ENCODE measurements at regions not wholly inside any gene's neighbourhood (a gene's known extent, or its start where the extent isn't known, plus 50 kb on each side); places are given as distances from the start of the nearest gene placed in this dataset.

DNA sequence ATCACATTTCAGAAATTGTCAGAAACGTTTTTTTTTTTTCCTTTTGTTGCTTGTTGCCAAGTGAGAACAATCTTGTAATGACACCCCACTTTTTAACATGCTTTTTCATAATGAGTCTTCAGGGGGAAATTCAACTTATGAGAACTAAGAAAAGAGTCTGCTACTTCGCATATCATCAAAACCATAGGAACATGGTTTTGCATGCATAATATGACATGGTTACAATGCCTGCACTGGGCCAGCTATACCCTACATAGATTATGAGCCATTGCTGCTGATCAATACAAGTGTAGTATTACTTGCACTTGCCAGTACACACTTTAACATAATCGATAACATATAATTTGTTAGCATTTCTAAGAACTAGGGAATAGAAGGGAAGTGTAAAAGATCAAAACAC is 191.0 kb upstream of the NBEA start:
- DNase-seq (ENCODE audit: low read depth), result no peak

DNA sequence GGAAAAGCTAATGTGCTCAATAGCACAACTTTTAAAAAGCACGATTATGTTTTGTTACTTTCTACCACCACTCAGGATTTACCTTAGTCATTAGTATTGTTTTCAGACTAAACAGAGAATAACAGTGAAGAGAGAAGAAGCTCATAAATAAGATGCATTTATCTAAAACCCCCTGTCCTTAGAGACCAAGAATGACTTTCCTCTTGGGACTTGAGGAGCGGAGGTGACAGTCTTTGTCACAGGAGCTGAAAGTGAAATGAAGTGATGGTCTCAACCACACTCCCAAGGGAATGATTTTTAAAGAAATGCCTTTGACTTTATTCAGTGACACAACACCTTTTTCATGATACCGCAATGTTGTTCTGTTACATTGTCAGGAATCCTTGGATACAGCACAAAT is 190.6 kb upstream of the NBEA start:
- DNase-seq (ENCODE audit: low read depth), result no peak

DNA sequence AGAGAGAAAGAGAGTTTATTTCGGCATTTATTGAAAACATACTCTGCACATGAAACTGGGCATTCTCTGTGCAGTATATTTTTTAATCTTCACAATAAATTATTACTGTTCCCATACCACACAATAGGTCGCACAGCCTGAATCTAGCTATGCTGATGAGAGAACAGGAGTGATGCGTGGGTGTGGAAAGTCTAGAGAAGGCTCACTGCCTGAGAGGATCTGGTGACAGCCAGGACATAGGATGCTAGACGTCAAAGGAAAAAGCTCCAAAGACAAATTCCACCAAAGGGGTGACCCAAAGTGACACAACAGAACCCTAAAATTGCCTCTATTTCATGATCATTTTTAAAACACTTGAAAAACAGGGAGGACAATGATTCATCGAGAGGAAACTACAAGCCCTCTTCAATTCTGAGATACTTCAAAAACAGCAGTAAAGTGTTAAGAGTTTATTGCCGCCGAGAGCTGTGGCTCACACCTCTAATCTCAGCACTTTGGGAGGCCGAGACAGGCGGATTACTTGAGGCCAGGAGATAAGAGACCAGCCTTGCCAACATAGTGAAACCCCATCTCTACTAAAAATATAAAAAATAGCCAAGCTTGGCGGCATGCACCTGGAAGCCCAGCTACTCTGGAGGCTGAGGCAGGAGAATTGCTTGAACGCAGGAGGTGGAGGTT is 189.6 kb upstream of the NBEA start:
- no peak for DNase-seq (ENCODE audit: low read depth)

DNA sequence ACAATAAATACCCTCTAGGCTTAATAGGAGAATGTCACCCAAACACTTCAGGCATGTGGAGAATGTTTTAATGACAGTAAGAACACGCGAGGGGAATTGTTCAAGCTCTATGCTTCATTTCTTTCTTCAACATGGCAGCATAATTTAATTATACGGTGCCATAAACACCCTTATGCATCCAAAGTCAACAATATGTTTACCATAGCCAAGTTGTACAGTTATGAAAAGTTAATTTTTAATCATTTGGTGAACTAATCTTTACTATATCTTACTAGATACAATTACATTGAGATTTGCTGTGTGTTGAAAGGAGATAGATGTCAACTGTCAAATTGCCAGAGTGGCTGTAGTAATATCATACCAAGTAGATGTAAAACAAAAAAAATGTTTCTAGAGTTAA is 185.9 kb upstream of the NBEA start:
- DNase-seq (ENCODE audit: low read depth), result no peak

DNA sequence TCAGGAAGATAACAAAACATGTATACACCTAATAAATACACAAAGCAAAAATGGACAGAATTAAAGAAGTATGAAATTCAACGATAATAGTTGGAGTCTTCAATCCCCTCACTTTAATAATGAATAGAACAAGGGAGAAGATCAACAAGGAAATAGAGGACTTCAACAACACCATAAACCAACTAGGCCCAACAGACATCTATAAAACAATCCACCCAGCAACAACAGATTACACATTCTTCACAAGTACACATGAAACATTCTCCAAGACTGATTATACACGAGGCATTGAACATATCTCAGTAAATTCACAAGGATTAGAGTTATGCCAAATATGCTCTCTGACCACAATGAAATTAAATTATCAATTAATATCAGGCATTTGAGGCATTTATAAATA is 185.5 kb upstream of the NBEA start:
- DNase-seq (ENCODE audit: low read depth), result no peak

DNA sequence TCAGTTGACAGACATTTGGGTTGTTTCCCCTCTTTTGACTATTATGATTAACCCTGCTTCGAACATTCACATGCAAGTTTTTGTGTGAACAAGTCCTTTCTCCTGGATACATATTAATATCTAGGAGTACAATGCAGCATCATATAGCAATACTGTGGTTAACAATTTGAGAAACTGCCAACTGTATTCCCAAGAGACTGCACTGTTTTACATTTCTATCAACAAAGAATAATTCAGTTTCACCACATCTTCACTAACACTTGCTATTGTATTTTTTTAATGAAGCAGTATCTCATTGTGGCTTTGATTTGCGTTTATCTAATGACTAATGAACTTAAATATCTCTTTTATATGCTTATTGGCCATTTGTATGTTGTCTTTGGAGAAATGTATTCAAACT is 184.6 kb upstream of the NBEA start:
- no peak for DNase-seq (ENCODE audit: low read depth)

DNA sequence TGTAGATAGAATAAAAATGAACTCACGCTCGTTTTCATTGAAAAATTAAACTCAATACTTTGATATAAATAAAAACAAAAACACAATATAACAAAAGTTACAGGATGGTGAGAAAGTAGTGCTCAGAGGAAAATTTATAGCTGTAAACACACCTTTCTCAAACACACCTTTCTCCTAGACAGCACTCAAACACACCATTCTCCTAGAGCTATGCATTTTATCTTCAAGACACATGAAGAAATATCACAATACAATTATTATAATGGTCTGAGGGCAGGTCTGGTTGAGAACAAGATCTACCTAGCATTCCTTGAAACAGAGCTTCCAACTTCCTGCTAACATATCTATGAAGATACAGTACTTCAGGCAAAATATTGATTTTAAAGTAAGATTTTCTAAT is 183.4 kb upstream of the NBEA start:
- no peak for DNase-seq (ENCODE audit: low read depth)

DNA sequence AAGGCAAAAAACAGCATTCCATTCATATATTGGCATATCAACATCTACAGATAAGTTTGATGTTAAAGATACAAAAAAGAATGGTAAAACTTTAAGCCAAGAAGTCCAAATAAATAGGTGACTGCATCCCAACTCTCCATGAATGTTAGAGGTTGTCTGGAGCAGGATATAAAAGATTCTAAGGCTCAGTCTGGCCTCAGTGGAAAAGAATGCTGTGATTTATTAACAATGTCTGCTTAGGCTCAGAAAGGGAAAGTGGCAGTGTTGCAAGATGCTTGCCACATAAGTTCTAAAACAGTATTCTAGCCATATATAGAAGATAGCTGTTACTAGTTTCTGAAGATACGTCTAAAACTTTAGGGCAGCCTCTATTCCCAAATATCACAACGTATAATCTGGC is 179.8 kb upstream of the NBEA start:
- no peak for DNase-seq (ENCODE audit: low read depth)

DNA sequence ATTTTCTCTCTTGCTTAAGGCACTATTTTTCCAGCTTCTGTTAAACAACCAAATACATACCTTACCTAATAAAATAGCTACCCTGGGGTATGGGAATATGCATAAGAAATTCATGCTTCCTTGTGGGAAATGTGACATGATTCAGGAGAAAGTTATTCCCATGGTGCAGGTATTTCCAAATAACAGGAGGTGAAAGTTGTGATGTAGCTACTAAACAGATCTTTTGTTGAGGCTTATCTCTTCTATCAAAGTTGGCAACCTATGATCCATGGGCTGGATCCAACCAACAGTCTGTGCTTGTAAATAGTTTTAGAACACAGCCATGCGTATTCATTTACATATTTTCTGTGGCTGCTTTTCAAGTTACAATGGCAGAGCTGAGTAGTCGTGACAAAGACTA is 177.8 kb upstream of the NBEA start:
- no peak for DNase-seq (ENCODE audit: low read depth)

DNA sequence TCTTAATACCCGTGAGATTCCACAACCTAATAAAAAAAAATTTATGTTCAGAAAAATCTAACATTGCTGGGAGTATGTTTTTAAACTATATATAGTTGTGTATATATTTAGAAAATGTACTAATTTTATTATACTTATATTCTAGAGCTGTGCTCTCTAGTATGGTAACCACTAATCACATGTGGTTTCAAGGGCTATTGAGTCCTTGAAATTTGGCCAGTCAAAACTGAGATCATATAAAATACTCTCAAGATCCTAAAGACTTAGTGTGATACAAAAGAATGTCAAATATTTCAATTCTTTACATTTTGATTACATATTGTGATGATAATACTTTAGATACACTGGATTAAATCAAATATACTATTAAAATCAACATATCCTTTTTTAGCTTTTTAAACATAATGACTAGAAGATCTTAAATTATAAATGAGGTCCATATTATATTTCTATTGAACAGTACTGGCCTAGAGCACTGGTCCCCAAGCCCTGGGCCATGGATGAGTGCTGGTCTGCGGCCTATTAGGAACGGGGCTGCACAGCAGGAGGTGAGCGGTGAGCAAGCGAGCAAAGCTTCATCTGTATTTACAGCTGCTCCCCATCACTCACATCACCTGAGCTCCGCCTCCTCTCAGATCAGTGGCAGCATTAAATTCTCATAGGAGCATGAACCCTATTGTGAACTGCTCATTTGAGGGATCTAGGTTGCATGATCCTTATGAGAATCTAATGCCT is 176.5 kb upstream of the NBEA start:
- DNase-seq (ENCODE audit: low read depth), result no peak

DNA sequence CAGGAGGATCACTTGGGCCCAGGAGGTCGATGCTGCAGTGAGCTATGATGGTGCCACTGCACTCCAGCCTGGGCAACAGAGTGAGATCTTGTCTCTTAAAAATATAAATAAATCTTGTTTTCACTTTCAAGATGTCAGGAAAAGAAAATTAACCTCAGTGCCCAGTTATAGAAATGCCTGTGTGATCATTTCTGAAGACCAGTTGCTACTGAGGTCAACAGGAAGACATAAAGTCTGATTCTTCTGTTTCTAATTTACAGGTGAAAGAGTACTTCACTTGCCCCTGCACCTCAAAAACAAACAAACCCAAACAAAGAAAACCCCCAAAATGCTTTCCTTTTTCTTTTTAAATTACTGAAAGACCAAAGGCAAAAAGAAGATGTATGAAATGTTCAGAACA is 174.3 kb upstream of the NBEA start:
- no peak for DNase-seq (ENCODE audit: low read depth)

DNA sequence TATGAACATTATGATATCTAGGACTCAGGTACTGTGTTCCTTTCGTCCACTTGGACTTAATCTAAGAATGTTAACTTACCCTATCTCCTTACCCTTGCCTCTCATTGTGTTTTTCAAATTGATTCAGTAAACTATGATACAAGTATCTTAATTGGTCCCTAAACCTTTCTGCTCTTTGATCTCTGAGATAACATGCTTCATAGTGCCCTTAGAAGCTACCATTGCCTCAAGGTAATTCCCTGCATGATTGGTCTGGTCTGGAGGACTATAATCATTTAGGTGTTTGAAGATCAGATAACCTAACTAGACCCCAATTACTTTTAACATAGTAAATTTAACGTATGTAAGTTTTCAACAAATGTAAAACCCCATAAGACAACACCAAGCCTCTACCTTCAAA is 169.9 kb upstream of the NBEA start:
- no peak for DNase-seq (ENCODE audit: low read depth)

DNA sequence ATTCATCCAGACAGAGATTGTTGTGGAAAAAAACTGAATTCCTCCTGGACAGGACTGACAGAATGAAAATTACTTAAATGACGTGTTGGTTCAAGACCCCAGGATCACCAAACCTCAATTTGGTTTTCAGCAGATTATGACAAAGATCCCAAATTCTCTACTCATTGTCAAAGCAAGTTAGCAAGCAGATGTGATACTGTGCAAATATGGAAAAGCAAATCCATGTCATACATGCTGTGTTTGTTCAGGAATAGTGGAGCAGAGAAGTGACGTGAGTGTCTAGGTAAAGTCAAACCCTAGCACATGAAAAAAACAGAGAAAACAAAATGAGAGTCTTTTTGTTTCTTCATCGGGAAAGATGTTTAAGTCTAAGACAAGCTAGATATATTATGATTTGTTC is 169.2 kb upstream of the NBEA start:
- DNase-seq (ENCODE audit: low read depth), result no peak

DNA sequence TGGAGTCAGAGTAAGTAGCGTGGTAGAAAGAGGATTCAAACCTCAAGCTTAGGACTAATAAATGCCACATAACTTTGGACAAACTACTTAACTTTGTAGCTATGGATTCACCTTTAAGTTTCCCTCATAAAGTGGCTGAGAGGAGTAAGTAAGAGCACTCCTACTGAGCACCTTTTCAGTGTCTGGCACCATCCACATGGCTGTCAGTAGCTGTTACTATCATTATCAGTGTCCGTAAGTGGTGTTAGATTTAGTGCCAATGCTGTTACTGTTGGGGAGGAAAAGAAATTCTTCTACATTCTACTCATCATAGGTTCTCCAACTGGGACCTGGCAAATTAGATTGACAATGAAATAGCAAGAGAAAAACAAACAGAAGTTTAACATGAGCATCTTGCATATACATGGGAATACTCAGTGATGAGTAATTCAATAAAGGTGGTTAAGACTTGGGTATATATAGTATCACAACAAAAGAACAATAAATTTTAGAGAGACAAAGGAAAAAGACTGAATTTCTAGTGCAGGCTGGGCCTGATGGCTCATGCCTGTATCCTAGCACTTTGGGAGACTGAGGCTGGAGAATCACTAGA is 165.6 kb upstream of the NBEA start:
- DNase-seq (ENCODE audit: low read depth), result no peak

DNA sequence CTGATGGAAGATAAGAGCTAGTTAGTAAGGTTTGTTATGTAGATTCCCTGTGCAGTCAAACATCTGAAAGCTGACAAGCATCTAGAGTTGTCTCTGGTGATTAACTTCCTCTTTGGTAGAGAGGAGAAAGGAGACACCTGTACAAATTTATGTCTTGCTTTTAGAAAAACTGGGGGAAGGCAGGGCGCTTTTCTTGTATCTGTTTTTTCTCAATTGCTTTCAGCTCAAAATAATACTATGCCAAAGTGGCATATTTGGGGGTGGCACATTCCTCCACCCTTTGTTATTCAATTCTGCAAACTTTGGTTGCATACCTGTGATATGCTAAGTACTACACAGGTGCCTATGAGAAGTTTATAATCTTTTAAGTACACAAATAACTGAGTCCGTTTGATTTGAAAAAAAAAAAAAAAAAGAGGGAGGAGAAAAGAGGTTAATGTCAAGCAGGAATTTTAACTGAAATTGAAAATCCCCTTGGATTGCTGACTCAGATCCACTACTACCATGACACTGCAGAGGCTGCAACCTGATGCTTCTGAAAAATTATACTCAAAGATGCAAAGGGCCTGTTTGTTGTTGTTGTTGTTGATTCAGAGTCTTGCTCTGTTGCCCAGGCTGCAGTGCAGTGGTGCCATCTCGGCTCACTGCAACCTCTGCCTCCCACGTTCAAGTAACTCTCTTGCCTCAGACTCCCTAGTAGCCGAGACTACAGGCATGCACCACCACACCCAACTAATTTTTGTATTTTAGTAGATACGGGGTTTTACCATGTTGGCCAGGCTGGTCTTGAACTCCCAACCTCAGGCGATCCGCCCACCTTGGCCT is 164.8 kb upstream of the NBEA start:
- no peak for DNase-seq (ENCODE audit: low read depth)

DNA sequence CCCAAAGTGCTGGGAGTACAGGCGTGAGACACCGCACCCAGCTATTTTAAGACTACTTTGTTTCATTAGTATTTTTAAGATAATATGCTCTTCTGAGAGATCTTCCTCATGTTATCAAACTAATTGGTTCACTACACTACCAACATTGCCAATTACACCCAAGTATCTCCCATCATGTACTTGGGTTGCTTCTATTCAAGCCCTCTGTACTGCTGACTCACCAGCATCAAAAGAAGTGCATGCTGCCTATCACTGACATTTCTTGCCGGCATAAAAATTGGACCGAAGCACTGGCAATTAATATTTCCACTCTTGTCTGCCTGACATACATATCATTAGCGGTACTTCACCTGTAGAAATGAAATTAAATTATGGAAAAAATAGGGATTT is 164.2 kb upstream of the NBEA start:
- DNase-seq (ENCODE audit: low read depth), result no peak

DNA sequence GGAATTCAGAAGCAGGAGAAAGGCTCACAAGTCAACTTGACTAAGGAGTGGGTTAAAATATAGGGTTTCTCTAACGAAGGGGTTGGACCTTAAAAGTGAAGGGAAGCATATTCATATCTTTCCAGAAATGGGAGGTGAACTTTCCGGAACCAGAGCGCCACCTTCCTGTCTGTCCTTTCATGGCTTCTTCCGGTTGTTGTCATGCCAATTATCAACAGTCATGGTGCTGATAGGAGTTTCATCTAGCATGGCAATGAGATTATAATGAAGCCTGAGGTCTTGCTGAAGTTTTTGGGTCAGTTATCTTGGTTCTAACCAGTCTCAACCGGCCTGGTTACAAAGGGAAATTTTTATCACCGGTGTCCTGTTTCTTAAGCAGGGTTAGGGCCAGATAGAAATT is 162.9 kb upstream of the NBEA start:
- no peak for DNase-seq (ENCODE audit: low read depth)

DNA sequence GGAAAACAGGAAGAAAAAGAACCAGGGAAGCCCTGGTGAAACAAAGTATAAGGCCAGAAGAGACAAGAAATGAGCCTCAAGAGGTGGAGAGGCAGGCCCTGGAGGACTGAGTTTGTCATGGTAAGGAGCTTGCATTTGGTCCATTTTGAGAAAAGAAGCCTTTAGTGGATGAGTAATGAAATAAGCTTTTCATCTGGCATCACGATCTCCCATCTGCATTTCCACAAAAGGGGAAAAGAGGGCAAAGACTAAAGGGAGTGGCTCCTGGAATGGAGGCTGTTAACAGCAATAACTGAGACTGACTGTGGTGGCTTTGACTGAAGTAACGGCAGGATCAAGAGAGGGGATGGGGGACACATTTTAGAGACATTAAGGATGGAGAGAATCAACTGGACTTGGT is 148.8 kb upstream of the NBEA start:
- no peak for DNase-seq (ENCODE audit: low read depth)

DNA sequence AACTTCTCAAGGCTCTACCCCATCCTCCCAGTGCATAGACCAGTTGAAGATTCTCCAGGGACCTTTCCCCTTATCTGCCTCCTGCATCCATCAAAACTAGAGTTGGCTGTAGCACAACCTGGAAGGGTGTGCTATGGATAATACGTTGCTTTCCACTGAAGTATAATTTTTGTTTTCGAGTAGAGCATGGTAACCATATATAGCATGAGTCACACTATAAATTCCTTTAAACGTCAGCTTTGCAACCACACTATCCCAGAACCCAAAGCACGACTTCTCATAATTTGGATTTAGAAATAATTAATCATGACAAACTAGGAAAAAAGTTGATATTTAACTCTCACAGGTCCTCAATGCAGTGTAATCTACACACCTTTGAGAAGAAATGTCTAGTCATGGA is 138.3 kb upstream of the NBEA start:
- DNase-seq (ENCODE audit: low read depth), result no peak

DNA sequence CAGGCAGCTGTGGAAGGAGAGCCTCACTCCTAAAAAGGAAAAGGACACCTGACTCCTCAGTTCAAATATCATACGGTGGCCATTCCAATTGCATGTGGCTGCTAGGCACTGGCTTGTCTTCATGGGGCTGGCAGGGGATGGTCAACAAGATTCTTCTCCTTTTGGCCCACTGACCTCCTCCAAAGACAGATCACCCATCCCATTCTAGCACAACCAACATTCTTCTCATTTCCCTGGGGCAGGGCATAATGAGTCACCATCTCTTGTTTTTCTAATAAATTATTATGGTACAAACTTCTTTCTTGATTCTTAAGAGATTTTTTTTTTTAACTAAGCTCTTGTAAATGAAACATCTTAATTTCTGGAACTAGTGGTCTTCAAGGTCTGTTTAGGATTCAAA is 136.7 kb upstream of the NBEA start:
- DNase-seq (ENCODE audit: low read depth), result no peak

DNA sequence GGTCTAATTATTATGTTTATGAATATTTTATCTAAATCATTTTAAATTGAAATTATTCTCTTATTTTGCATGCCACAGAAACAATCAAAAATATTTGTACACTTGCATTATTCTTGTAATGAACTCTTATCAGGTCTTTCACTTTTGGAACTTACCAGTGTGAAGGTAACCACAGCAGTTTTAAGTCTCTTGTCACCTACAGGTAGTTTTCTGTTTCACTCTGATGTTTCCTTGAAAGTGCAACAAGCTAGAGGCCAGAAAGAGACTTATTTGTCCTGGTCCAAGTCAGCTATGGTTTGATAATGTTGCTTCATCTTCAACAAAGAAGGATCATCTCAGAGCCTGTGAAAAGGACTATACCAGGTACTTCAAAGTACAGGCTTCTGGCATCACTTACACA is 133.4 kb upstream of the NBEA start:
- DNase-seq (ENCODE audit: low read depth), result no peak

DNA sequence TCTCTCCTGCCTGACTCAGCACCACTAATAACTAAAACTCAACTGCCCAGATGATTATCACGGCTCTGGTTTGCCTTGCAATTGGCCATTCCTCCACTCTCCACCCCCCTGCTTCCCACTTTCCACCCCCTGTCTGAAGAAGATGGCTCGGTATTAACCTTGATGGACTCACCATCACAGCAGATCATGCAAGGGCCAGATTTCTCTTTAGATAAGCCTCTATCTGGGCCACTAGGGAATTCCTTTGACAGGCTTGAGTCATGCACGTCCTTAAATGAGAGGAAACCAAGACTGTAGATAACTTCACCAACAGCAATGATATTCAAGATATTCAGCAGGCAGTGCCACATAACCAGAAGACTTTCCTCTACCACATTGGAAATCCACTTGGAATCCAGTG is 131.1 kb upstream of the NBEA start:
- no peak for DNase-seq (ENCODE audit: low read depth)

DNA sequence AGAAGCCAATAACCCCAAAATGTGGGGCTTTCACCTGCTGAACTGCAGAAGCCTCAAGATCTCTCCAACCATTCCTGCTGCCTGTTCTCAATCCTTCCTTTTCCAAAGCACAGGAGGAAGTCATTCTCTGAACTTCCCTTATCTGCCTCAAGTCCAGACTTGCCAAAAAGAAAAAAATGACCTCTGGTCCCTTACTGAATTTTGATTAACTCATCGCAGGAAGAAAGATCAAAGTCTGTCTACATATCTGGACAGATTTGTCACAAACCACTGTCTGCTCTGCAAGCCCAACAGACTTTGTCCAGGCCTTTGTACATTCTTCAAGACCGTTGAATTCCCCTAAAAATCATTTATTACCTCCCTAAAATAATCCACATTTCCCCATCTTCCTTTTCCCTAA is 126.5 kb upstream of the NBEA start:
- DNase-seq (ENCODE audit: low read depth), result no peak

Measured in stimulated activated CD8-positive, alpha-beta memory T cell treated with anti-CD3 and anti-CD28 coated beads, Interleukin-7, amount 100 ng/mL, for 24 hours (primary cell).